GF-D8 (cell line): ENCODE measurements at regions not wholly inside any gene's neighbourhood (a gene's known extent, or its start where the extent isn't known, plus 50 kb on each side); places are given as distances from the start of the nearest gene placed in this dataset.

Experiments used
- DNase-seq: peaks from one replicate; lab custom pipeline; 2025; lab: John Stamatoyannopoulos, UW

DNA sequence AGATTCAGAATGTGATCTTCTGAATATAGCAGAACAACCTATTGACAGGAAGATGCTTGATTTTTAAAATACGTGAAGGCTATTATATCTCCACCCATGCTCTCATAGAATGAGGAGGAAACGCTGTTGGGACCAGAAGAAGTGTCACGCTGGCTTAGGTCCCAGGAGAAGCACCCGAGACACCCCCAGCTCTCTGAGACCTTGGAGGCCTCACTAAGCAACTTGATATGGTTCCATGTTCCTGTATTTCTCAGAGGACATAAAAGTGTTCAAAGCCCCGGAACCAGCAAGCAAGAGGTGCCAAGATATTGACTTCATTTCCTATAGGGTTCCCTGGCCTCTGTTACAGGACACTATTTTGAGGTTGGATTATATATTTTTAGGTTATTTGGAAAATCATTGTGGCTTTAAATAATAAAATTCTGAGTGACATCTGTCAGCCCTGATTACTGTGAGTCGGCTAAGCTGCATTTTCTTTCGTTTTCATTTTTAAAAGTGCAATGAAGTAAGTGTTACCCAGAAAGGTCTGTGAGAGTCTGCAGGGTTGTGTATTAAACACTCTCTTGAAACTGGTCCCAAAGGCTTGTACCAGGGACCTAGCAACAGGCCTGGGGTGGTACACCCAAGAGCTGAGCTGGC lies 400.0 kb downstream of the SOX9 start:
- no peak for DNase-seq

DNA sequence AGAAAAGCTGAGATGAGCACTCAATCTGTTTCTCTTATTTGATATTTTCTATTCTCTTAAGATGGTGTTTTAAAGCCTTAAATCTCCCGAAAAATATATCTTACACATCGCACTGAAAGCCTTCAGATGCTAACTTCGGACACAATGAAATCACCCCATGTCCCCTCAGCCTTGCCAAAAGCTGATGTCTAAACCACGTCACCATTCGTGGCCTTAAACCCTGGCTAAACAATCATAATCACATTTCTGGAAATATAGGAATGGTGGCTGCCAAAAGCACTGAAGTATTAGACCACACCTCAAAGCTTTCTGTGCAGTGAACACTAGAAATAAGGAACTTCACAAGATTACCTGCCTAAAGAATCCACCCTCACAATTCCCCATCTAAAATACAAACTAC lies 402.7 kb downstream of the SOX9 start:
- no peak for DNase-seq

DNA sequence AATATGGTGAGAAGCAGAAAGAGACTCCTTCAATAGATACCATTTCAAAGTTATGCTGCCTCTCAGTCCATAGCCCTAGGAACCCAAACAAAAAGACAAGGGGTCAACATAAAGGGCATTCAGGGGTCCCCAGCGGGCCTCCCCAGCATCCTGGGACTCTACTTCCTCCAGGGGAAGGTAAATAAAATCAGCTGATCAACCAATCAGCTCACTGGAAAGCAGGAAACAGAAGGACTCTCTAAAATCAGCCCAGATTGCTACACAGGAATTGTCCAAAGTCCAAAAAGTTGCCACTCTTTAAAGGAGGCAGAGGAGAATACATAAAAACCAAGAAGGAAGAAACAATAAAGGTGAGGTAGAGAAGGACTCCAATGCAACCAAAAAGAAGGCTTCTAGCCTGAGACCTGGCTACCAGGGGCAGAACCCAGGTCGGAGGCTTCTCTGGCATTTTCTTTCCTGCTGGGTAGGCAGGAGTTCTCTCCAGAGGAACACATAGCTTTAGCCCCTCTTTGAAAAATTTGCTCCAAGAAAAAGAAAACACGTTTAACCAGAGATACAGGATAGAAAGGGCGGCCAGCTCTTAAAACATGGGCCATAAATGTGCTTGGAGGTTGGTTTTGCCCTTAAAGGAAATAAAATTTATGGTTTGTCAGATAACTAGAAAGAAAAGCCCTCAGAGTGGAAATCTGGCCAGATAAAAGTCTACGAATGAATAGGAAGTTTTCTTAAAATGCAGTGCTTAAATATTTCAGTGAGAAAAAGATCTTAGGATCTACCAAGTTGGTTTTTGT lies 404.6 kb downstream of the SOX9 start:
- DNase-seq = no peak

DNA sequence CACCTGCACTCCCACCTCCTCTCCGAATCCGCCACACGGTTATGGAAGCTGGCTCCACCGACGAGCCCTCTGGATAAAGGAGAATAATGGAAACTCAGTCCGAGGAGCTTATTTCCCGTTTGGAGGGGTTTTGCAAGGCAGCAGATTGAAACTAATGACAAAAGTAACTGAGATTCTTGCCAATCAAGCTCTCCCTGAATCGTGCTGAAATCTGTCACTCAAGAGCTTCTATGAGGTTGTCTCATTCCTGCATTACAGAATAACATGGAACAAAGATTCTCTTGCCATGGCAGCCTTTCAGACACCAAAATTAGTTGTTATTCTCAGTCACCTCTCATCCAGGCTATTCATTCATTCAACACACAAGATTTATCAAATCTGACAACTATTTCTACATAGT lies 405.9 kb downstream of the SOX9 start:
- DNase-seq = no peak

DNA sequence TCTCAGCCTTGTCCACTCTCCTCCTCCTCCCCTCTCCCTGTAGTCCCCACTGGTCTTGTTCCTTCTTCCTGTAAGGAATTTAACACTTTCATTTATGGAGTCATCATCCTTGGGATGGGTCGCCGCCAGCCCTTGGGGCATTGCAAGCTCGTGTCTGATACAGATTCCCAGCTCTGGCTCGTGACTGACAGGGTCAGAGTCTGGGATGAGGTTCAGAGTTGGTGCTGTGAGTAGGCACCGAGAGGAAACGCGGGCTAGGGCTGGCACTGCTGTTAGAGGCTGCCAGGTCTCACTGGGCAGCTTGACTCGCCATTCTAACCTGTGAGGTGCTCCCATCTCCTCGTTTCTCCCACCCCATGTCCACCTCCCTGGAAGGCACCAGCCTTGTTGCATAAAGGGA lies 407.0 kb downstream of the SOX9 start:
- DNase-seq = no peak

DNA sequence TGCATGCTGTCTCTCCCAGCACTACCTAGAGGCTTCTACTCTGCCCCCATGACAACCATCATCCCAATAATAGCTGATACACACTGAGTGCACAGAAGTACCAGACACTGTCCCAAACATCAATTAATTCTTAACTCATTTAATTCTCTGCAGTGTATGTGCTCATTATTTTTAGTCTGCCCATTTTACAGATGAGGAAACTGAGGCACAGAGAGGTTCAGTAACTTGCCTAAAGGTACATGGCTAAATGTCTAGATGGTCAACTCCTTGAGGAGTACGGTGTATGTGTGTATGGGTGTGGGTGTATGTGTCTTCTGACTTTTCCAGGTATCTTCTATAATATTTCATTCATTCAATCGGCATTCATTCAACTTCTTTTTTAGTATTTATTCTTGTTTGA lies 407.9 kb downstream of the SOX9 start:
- no peak for DNase-seq

DNA sequence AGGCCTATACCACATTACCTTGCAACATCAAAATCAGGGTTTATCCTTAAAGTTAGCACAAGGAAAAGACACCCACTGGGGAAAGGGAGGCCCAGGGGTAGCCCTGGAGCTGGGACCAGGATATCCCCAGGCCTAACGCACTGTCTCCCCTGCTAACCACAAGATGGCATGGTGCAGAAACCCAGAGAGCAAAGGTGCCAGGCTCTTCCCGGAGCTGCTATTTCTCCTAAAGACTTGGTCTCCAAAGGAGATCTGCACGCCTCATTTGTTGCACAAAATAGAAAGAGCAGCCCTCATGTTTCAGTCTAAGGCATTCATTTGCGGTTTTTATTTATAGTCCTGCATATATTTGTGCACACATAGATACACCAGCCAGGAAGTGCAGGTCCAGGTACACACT lies 408.6 kb downstream of the SOX9 start:
- DNase-seq = no peak

DNA sequence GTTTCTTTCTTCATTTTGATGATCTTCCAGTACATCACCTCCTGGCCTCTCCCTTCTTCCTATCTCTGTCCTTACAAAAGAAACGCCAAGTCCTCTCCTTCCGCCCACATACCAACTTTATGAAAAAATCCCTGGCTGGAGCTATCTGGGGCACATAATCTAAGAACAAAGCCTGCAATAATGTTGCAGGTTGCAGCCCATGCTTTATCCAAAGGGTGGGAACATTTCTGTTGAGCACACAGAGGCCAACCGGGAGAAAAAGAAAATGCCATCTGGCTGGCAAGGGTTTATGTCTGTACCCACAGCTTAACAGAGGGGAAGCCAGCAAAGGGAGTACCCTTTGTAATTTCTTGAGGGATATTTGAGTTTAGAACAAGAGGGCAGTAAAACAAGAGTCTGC lies 409.6 kb downstream of the SOX9 start:
- no peak for DNase-seq

DNA sequence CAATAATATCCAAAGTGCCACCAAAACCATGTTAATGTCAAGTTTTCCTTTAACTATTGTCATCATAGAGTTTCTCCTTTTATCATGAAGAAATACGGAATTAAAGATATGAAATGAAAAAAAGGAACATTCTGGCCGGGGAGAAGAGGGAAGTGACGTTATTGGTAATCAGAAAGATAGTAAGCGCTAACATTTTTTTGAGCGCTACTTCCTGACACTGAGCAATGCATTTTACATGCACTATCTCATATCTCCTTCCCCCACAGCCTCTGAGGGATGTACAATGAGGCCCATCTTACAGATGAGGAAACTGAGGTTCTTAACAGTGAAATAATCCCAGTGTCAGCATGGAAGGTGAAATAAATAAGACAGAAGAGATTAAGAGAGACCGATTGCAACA lies 410.9 kb downstream of the SOX9 start:
- no peak for DNase-seq

DNA sequence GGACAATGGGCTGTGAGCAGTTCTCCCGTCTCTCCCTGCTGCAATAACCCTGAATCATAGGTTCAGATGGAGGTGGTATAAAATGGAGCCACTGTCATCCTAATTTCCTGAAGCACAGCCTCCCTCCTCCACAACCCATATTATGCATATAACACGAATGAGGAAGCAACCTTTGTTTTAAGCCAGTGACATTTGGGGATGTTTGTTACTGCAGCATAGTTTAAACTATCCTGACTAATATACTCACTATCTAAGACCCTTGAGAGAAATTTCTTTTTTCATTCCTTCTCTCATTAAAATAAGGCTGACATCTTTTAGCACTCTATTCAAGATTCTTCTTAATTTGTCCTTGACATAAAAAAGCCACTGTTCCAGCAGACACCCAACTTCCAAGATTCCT lies 413.4 kb downstream of the SOX9 start:
- no peak for DNase-seq

DNA sequence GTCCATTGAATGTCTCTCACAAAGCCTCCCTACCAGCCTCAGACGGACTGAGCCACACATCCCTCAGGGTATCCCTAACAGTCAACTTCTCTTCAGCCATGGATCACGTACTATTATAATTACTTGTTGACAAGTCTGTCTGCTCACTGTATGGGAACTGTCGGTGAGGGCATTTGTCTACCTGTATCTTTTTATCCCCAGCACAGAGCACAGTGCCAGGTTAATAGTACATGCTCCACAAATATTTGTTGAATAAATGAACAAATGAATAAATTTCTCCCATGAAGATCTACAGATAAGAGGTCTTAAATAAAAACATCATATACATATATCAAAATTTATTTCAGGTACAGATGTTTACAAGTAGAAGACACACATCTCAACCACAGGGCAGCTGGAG lies 414.0 kb downstream of the SOX9 start:
- no peak for DNase-seq

DNA sequence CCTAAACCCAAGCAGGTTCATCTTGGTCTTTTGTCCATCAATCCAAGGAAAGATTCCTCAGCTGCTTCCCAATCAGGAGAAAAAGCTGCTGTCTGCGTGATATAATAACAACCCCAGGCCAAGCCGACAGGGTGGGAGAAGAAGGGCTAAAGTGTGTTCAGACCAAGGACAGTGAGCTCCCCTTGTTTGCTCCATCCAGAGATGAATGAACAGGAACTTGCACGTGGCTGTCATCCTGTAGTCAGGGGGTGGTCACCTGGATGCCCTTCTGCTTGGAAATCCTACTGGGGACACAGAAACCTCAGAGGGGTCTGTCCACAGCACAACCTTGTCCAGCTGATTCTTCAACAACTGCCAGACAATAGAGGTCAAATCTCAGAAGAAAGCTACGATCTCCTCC lies 414.5 kb downstream of the SOX9 start:
- DNase-seq = no peak

DNA sequence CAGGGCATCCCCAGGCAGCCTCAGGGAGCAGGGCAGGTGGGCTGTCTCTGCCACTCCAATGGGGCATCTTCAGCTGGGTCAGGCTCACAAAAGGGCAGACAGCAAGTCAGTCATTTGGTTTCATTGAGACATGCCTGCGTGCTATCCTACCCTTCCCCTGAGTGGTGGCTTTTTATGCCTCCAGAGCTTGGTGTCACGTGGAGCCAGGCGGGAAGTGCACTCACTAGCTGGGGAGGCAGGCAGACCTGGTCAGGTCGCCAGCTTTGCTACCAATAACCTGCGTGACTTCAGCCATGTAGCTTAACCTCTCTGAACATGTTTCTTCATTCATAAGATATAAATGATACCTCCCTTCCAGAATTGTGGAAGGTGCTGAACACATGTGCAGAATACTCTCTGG lies 415.0 kb downstream of the SOX9 start:
- no peak for DNase-seq

DNA sequence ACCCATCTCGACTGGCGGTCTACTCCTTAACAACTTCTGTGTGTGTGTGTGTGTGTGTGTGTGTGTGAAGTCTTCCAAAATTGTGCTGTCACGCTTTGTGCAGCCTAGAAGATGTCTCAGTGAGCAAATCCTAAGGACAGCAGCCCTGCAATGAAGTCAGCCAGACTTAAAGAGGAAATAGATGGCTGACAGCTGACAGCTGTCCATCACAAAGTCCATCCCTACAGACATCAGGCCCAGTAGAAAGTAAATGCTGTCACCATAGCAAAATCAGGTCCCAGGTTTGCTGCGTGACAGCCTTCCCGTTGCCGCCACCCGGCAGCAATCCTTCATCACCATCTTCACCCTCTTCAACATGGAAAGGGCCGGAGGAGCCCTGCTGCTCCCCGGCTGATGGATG lies 416.0 kb downstream of the SOX9 start:
- no peak for DNase-seq

DNA sequence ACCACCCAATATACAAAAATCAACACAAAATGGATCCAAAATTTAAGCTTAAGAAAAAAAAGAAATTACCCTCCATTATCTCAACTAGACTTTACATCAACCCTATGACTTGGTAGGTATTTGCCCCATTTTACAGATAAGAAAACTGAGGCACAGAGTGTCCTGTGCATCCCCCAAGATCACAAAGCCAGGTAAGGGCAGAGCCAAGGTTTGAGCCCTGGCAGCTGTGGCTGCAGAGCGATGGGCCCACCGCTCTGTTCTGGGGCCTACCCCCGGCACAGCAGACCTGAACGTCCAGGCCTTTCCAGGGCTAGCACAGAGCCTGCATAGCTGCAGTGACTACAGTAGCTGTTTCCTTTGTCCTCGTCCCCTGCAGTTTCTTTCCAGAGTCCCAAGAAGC lies 417.6 kb downstream of the SOX9 start:
- no peak for DNase-seq

DNA sequence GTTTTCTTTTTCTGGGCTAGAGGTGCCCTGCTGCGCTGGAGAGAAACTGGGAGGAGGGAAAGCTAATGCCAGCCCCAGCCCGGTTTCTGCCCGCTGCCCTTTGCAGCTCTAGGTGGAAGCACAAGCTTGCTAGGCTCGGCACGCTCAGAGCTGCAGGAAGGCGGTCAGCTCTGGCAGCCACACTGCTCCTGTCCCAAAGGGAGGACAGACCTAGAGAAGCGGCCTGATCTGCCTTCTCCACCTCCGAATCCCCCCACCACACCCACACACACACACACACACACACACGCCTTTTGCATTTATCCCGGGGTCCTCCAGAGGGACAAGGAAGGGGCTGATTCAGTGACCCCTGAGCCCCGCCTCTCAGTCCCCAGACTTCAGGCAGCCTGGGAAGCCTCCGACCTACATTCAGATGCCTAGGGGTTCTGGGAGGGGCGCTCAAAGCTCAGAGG lies 418.1 kb downstream of the SOX9 start:
- no peak for DNase-seq

DNA sequence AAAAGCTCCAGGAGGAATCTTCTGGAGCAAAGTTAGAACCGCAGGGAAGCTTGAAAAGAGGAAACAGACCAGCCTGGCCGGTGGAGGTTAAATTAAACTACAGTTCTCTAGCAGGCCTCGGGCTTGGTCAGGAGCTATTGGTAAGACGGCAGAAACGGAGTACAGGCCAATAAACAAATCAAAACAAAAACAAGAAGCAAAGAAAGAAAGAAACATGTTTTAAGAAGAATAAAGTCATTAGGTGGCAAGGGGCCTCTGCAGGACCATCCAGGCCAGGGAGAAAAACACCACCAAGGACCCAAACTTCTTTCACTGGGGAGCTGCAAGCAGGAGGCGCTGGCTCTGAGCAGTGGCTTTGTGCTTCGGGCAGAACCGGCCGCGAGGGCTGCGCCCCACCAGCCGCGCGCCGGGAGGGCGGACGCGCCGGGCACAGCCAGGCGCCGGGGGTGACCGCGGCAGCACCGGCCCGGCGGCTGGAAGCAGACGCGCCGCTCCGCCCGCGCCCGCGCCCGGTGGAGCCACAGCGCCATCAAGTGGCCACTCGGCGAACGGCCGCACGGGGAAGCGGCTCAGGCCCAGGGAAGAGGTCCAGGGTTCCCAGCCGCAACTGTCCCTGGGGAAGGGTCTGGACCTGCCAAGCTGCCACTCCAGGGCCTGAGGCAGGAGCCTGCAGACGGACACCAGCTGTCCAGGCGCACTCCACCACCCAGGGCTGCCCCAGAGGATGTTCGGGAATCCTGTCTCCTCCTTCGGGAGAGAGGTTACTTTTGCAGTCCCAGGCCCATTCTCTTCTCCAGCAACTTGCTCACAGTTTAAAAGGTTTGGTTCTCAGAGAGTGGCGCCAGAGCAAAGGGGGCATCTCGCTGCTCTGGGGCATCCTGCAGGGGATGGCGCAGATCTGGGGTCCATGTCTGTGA lies 419.4 kb downstream of the SOX9 start:
- DNase-seq = no peak

DNA sequence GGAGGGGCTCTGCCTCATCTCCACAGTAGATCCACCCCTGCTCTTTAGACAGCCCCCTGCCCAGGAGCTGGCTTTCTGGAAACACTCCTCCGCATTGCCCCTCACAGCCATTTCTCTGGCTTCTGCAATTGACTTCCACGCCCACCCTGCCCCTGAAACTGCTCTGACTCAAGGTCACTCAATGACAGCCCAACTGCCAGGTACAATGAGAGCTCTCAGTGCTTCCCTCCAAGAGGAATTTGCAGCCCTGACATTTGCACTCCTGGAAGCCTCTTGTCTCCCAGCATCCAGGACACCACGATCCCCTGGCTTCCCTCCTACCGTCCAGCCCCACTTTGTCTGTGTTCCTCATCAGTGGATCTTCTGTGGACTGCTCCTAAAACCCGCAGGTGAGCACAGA lies 421.5 kb downstream of the SOX9 start:
- DNase-seq = no peak

DNA sequence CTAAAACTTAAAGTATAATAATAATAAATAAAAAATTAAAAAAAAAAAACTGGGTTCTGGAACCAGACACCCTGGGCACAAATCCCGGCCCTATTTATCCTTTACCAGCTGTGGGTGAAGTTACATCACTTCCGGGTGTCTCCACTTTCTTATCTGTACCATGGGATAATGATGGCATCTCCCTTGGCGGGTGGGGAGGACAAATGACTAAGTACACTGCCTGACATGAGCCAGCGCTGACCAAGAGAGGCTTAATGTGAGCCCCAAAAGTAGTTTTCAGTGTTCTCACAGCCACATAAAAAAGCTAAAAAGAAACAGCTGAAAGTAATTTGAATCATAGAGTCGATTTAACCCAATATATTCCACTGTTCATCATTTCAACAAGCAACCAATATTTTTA lies 424.9 kb downstream of the SOX9 start:
- no peak for DNase-seq

DNA sequence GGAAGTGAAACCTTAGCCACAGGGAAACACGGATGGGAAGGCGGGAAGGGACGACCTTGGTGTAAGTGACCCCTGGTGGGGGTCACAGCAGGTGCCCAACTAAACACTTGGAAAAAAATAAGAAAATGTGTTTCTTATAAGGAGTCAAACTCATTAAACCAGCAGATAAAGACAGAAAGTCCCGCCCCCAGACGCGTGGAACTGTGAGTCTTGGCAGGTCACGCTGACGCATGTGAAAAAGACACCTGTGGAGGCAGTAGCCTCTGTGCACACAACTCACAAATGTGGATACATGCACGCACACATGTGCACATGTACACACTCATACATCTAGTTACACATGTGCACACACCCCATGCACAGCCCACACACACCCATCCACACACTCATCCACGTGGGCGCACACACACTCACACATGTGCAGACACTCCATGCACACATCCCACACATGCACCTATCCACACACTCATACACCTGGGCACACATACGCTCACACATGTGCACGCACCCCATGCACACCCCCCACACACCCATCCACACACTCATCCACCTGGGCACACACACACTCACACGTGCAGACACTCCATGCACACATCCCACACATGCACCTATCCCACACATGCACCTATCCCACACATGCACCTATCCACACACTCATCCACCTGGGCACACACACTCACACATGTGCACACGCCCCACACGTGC lies 432.4 kb downstream of the SOX9 start:
- DNase-seq = no peak

DNA sequence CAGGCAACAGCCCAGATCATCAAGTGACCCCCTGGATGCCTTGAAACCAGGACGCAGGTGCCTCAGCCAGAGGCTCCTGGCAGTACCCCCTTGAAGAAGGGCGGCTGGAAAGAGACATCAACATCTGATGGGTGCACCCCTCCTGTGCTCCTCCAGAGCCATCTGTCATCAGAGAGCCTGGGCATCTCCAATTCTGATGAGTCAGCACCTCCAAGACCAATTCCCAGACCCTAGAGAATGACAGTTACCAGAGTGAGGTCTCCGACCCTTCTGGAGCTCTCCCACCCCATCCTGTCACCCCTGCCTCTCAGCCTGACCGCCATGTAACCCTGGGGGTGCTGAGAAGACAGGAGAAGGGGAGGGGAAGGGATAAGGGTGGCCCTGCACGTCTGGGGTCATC lies 433.7 kb downstream of the SOX9 start:
- DNase-seq = no peak

DNA sequence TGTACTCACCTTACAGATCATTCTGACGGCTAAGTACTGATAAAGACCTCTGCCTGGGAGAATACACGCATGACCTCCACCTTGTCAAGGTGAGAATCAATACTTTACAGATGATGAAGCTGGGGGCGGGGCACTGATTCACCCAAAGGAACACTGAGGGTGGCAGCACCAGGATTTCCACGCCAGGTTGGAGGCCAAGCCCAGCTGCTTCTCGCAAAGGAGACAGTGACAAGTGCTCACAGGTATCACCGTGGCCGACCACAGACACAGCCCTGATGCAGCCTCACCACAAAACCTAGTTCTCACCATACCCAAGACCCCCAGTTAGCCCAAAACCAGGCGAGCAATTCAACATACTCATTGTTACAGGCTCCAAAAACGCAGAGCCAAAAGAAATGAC lies 434.2 kb downstream of the SOX9 start:
- DNase-seq = no peak
